Activated CD8-positive, alpha-beta T cell treated with anti-CD3 and anti-CD28 coated beads for 36 hours (primary cell): ENCODE measurements at regions not wholly inside any gene's neighbourhood (a gene's known extent, or its start where the extent isn't known, plus 50 kb on each side); places are given as distances from the start of the nearest gene placed in this dataset.

ENCODE experiments used
- ATAC-seq: fragments of 200-7000 bp; cut with Tn5 transposase; one replicate; pipeline ENCODE4 v1.10.0; 2021; ENCODE audit warnings: mild to moderate bottlenecking, moderate library complexity
- CTCF ChIA-PET: fragments of 350-600 bp; sonication (Branson Sonifier 250); formaldehyde crosslinking; loops from one replicate; lab custom pipeline; 2021; ENCODE audit warnings: antibody characterized with exemption; lab: Charles Lee
- POLR2A ChIA-PET: fragments of 350-600 bp; sonication (Branson Sonifier 250); formaldehyde crosslinking; loops from one replicate; lab custom pipeline; 2021; ENCODE audit warnings: antibody characterized with exemption; lab: Charles Lee
- DNase-seq: peaks from one replicate; pipeline ENCODE4 v3.0.0-alpha.2; 2020
- H3K27ac Mint-ChIP-seq: one replicate; pipeline ENCODE4 v1.8.0; 2021; ENCODE audit warnings: mild to moderate bottlenecking, mixed read lengths
- H3K27me3 Mint-ChIP-seq: one replicate; pipeline ENCODE4 v1.8.0; 2021; ENCODE audit warnings: mixed read lengths
- H3K36me3 Mint-ChIP-seq: one replicate; pipeline ENCODE4 v1.8.0; 2021; ENCODE audit warnings: low read depth, mixed read lengths
- H3K4me1 Mint-ChIP-seq: one replicate; pipeline ENCODE4 v1.8.0; 2021; ENCODE audit warnings: low read depth, mixed read lengths
- H3K4me3 Mint-ChIP-seq: one replicate; pipeline ENCODE4 v1.8.0; 2021; ENCODE audit warnings: mild to moderate bottlenecking, moderate library complexity, mixed read lengths
- H3K9me3 Mint-ChIP-seq: one replicate; pipeline ENCODE4 v1.8.0; 2021; ENCODE audit warnings: mixed read lengths
- CTCF ChIP-seq: fragments of 200-600 bp; IDR thresholded peaks from one replicate; pipeline ENCODE4 v1.8.0; 2022; ENCODE audit warnings: antibody characterized with exemption, mild to moderate bottlenecking
- intact Hi-C: fragments of 100-400 bp; cut with micrococcal nuclease; formaldehyde crosslinking; loops from one replicate; pipeline ENCODE4 v1.10.0; 2022

GRCh38 chr13:84352946-84353345 is 470.7 kb upstream of the SLITRK1 start:
- Mint-ChIP-seq H3K4me1 (no peaks in the 10 kb centered on the region), H3K36me3 (no peaks in the 10 kb centered on the region), H3K4me3 (no peak overlapping the region), H3K27me3 (no peaks in the 10 kb centered on the region), H3K9me3 (no peaks in the 10 kb centered on the region), H3K27ac (no peak overlapping the region)
- ATAC-seq (no peak), DNase-seq (no peak)
- POLR2A ChIA-PET = no interaction called here
- intact Hi-C loops = no loop called here
- CTCF ChIA-PET = no interaction called here
- TF ChIP-seq CTCF = no peak

- CTCF ChIA-PET = no interaction called here
- TF ChIP-seq CTCF = no peak
- ATAC-seq (no peak), DNase-seq (no peak)
- Mint-ChIP-seq H3K27ac (no peak overlapping the region), H3K36me3 (no peaks in the 10 kb centered on the region), H3K4me1 (no peaks in the 10 kb centered on the region), H3K9me3 (no peaks in the 10 kb centered on the region), H3K4me3 (no peak overlapping the region), H3K27me3 (peaks cover 1% of the 10 kb centered on the region)
- POLR2A ChIA-PET = no interaction called here
- intact Hi-C loops = no loop called here
Observed at GRCh38 chr13:84339456-84339855, 457.2 kb upstream of the SLITRK1 start.

- ChIA-PET POLR2A (no interaction called here), CTCF (no interaction called here)
- no peak overlapping the region for H3K27ac Mint-ChIP-seq
- ATAC-seq (no peak), DNase-seq (no peak)
- peaks cover 1% of the 10 kb centered on the region for H3K27me3 Mint-ChIP-seq
- no peak overlapping the region for H3K4me3 Mint-ChIP-seq
- H3K36me3 Mint-ChIP-seq = no peaks in the 10 kb centered on the region
- no peaks in the 10 kb centered on the region for H3K9me3 Mint-ChIP-seq
- no peaks in the 10 kb centered on the region for H3K4me1 Mint-ChIP-seq
- no peak for TF ChIP-seq CTCF
- intact Hi-C loops = no loop called here
Observed at GRCh38 chr13:84332346-84332745, 450.1 kb upstream of the SLITRK1 start.

GRCh38 chr13:84315527-84315926 is 433.3 kb upstream of the SLITRK1 start:
- Mint-ChIP-seq H3K36me3 (no peaks in the 10 kb centered on the region), H3K27ac (no peak overlapping the region), H3K4me3 (no peak overlapping the region), H3K9me3 (no peaks in the 10 kb centered on the region), H3K27me3 (no peaks in the 10 kb centered on the region), H3K4me1 (no peaks in the 10 kb centered on the region)
- no peak for DNase-seq
- CTCF ChIA-PET = no interaction called here
- no peak for ATAC-seq
- intact Hi-C loops = no loop called here
- TF ChIP-seq CTCF = no peak
- POLR2A ChIA-PET = no interaction called here

- Mint-ChIP-seq H3K27me3 (no peaks in the 10 kb centered on the region), H3K4me1 (no peaks in the 10 kb centered on the region), H3K4me3 (no peak overlapping the region), H3K36me3 (no peaks in the 10 kb centered on the region), H3K9me3 (no peaks in the 10 kb centered on the region), H3K27ac (no peak overlapping the region)
- intact Hi-C loops = no loop called here
- no peak for TF ChIP-seq CTCF
- POLR2A ChIA-PET = no interaction called here
- DNase-seq (no peak), ATAC-seq (no peak)
- CTCF ChIA-PET = no interaction called here
Observed at GRCh38 chr13:84303035-84303434, 420.8 kb upstream of the SLITRK1 start.
